Fibroblast of mammary gland (primary cell): ENCODE measurements at regions not wholly inside any gene's neighbourhood (a gene's known extent, or its start where the extent isn't known, plus 50 kb on each side); places are given as distances from the start of the nearest gene placed in this dataset.

Experiments
- DNase-seq: peaks from one replicate; pipeline ENCODE4 v3.0.0-alpha.2; 2010; ENCODE audit warnings: low read depth
- H3K4me3 ChIP-seq: 2 replicates; pipeline ENCODE4 v1.5.1; 2011; ENCODE audit warnings: low read depth, mild to moderate bottlenecking, low read length, moderate library complexity; ENCODE audit not compliant: control insufficient read depth
- CTCF ChIP-seq: conservative IDR thresholded peaks from 2 replicates; pipeline ENCODE4 v1.5.1; 2011; ENCODE audit warnings: low read depth, low read length, inconsistent platforms; ENCODE audit not compliant: control insufficient read depth, insufficient read depth

DNA sequence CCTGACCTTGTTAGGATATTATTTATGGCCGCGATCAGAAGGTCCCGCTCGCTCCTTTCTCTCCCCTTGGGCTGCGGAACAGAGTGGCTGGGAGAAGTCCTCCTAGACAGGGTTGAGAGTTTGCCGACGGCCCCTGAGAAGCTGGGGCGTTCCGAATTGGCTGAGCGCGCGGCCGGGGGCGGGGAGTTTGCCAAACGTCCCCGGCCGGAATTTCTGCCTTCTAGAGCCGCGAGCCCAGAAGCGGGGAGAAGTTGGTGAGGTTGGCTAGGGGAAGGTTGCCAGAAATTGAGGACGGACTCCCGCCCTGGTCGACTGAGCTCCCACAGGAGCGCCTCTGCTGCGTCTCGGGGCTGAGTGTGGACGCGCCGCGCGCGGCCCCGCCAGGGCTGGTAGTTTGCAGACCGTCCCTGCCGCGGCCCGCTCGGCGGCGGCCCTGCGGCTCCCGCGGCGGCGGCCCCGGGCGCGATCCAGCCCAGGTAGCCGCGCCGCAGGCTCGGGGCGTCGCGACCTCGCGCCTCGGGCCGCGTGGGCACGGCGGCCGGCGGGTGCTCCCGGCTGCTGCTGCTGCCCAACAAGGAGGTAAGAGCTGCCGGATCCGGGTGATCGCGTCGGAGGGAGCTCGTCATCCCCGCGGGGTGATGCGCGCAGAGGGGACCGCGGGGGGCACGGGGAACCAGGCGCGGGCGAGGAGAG, 134.0 kb upstream of the MGAT5 start:
- no peak for TF ChIP-seq CTCF
- peak overlapping the region; percentile 62 for H3K4me3 ChIP-seq
- DNase-seq: peak; percentile 90

DNA sequence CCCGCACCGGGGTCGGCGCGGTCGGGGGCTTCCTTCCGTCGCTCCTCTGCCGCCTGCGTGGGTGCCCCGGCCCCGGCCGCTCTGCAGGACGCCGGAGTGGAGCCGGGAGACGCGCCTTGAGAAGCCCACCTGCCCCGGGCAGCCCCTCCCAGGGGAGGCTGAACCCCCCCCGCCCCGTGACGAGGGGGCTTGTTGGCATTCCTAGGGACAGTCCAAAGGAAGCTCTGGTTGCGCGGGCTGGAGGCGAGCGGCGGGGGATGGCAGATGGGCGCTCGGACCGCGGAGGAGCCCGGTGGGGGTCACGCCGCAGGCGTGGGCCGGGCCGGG, 133.5 kb upstream of the MGAT5 start:
- DNase-seq: no peak
- TF ChIP-seq CTCF: no peak
- H3K4me3 ChIP-seq: peak overlapping the region; percentile 62

DNA sequence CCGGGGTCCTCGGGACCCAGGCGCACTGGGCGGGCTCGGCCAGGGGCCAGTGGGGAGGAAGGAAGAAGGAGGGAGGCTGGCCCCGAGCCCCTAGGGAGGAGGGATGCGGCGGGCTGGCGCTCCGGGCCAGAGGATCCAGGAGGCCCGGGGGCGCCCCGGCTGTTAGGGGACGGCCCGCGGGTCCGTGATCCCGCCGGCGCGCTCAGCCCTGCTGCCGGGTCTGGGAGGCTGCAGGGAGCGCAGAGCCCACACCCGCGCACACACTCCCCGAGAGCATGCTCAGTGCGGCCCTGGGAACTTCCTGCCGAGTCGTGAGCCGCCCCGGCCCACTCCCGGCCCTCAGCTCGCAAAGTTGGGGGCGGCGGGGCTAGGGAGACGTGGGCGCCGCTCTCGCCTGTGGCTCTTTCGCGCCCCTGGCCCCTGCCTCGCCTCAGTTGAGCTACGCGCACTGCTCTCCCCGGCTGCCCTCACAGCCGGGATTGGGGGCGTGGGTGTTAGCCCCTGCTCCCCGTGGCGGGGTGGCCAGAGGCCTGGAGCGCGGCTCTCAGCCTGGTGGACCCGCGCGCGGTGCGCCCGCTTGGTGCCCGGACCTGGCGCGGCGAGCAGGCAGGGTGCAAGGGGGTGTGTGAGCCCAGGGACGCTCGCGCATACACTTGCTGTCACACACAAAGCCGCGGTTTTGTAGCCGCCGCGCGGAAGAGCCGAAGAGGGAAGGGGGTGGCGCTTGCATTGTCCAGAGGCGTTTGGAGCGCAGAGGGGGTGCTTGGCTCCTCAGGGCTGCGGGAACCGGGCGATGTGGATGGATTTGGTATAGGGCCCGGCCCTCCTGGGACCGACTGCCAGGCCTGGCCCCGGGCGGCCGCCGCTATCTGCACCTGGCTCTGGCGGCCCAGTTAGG, 132.9 kb upstream of the MGAT5 start:
- peak; percentile 51 for DNase-seq
- peak overlapping the region; percentile 62 for H3K4me3 ChIP-seq
- no peak for TF ChIP-seq CTCF

DNA sequence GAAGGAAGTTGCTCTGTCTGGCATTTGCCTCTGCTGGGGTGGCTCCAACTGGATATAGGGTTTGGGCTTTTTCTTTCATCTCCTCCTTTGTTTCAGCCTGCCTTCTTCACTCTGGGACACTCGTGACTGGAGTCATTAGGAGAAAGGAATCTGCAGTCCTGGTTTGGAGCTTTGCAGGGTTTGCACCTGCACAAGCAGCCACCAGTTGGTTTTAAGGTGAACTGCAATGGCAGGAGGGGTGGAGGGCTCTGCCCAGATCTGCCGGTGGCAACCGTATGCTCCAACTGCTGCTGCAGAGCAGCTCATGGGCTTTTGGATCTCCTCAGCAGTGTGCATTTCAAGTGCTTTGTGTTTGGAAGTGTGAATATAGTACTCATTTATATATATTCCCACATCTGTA, 131.3 kb upstream of the MGAT5 start:
- no peak for DNase-seq
- H3K4me3 ChIP-seq: no peak overlapping the region
- TF ChIP-seq CTCF: no peak

DNA sequence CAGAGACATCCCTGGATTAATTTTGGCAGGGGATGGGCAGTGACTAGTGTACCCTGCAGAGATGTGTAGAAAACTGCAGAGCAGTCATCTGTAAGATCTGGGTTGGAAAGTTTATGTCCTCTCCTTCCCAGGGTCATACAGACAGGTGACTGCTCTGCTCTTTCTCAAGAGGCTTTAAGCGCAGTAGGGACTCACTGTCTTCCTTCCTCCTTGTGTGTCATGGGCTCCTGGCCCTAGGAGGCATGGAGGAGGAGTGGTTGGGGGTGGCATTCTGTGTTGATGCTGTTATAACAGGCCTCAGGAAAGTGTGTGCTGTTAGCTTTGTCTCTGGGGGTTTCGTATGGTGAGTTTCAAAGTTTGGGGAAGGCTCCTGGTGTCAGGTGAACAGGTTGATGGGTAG, 130.5 kb upstream of the MGAT5 start:
- no peak for TF ChIP-seq CTCF
- no peak overlapping the region for H3K4me3 ChIP-seq
- DNase-seq: no peak

- no peak for TF ChIP-seq CTCF
- no peak for DNase-seq
- no peak overlapping the region for H3K4me3 ChIP-seq
These were observed 129.7 kb upstream of the MGAT5 start for GRCh38 chr2:134124047-134124753.
